Head of caudate nucleus (tissue), 42 donors: ENCODE measurements at regions not wholly inside any gene's neighbourhood (a gene's known extent, or its start where the extent isn't known, plus 50 kb on each side); places are given as distances from the start of the nearest gene placed in this dataset.
A peak's percentile ranks its signal among the peaks of the same experiment; 100 is the strongest.
"Not testable (repeated sequence)": the region's sequence is repeated elsewhere in the genome, so short reads cannot be mapped to it uniquely, and the experiment has no call there.

Experiments used
- DNase-seq, 42 donors: peaks; one replicate each; pipeline versions ENCODE4 v3.0.0 to v3.0.0-alpha.2; 2020 to 2021; ENCODE audit warnings: mixed read lengths in 7 of 42
- intact Hi-C: fragments of 100-400 bp; cut with DNase I; formaldehyde crosslinking; loops from one replicate; pipeline ENCODE4 v1.15.0; 2022

GRCh38 chr7:121634356-121634755, 238.2 kb upstream of the FAM3C start:
- intact Hi-C loops = no loop called here
- no peak for DNase-seq

- intact Hi-C loops = no loop called here
- no peak for DNase-seq
Observed at GRCh38 chr7:121633186-121633585, 237.1 kb upstream of the FAM3C start.

GRCh38 chr7:121624958-121625357, 228.8 kb upstream of the FAM3C start:
- intact Hi-C loops = no loop called here

GRCh38 chr7:121623130-121623872, 227.2 kb upstream of the FAM3C start:
- no peak for DNase-seq
- intact Hi-C loops = no loop called here

More at GRCh38 chr7:121624958-121625357, 228.8 kb upstream of the FAM3C start:
- peak in 37 of 42 donors; percentile 2 to 75 (median 37) for DNase-seq

GRCh38 chr7:121621937-121622336, 225.8 kb upstream of the FAM3C start:
- intact Hi-C loops = no loop called here
- DNase-seq = no peak

GRCh38 chr7:121620953-121621606, 225.0 kb upstream of the FAM3C start:
- DNase-seq = no peak
- intact Hi-C loops = no loop called here

GRCh38 chr7:121620206-121620605, 224.1 kb upstream of the FAM3C start:
- intact Hi-C loops = no loop called here
- DNase-seq = no peak

GRCh38 chr7:121618182-121618581, 222.1 kb upstream of the FAM3C start:
- intact Hi-C loops = no loop called here
- DNase-seq = no peak

- DNase-seq = no peak
- intact Hi-C loops = no loop called here
Observed at GRCh38 chr7:121610243-121610642, 214.1 kb upstream of the FAM3C start.

- DNase-seq = no peak
- intact Hi-C loops = no loop called here
Observed at GRCh38 chr7:121609208-121609607, 213.1 kb upstream of the FAM3C start.

GRCh38 chr7:121608785-121609184, 212.7 kb upstream of the FAM3C start:
- peak in 2 of 42 donors; percentile 2 to 8 for DNase-seq

GRCh38 chr7:121608183-121608582, 212.1 kb upstream of the FAM3C start:
- intact Hi-C loops, DNase-seq: not testable (repeated sequence)

More at GRCh38 chr7:121608785-121609184, 212.7 kb upstream of the FAM3C start:
- intact Hi-C loops = no loop called here

GRCh38 chr7:121605317-121605680, 209.2 kb upstream of the FAM3C start:
- DNase-seq = peak in 1 of 42 donors; percentile 5
- intact Hi-C loops = no loop called here

GRCh38 chr7:121604627-121605316, 208.7 kb upstream of the FAM3C start:
- intact Hi-C loops = no loop called here
- peak in 1 of 42 donors; percentile 42 for DNase-seq

- intact Hi-C loops = no loop called here
- DNase-seq = no peak
Observed at GRCh38 chr7:121603886-121604285, 207.8 kb upstream of the FAM3C start.

- no peak for DNase-seq
- intact Hi-C loops = no loop called here
Observed at GRCh38 chr7:121599887-121600286, 203.8 kb upstream of the FAM3C start.

- intact Hi-C loops = no loop called here
- DNase-seq = no peak
Observed at GRCh38 chr7:121595758-121596696, 199.9 kb upstream of the FAM3C start.

GRCh38 chr7:121591926-121592325, 195.8 kb upstream of the FAM3C start:
- no peak for DNase-seq
- intact Hi-C loops = no loop called here

GRCh38 chr7:121587435-121587834, 191.3 kb upstream of the FAM3C start:
- intact Hi-C loops = no loop called here
- DNase-seq = no peak
